SK-N-MC (cell line): ENCODE measurements at regions not wholly inside any gene's neighbourhood (a gene's known extent, or its start where the extent isn't known, plus 50 kb on each side); places are given as distances from the start of the nearest gene placed in this dataset.

ENCODE experiments used
- EZH2 ChIP-seq: fragments of 200-600 bp; sonication (generic); IDR thresholded peaks from one replicate; pipeline ENCODE4 v1.6.1; 2017; ENCODE audit warnings: antibody characterized with exemption
- FOXP2 ChIP-seq: optimal IDR thresholded peaks from 2 replicates; pipeline ENCODE3; 2011; ENCODE audit warnings: mild to moderate bottlenecking, moderate library complexity; ENCODE audit not compliant: insufficient read depth; ENCODE audit errors: extremely low read length, control extremely low read depth
- POLR2AphosphoS5 ChIP-seq: IDR thresholded peaks from 2 replicates; pipeline ENCODE4 v1.6.1; 2012; ENCODE audit warnings: mild to moderate bottlenecking, low read depth, low read length, borderline replicate concordance

GRCh38 chr22:19614536-19614863 is 90.3 kb upstream of the CLDN5 start:
- TF ChIP-seq POLR2AphosphoS5 (no peak), EZH2 (no peak), FOXP2 (no peak)
